OCI-LY3 (cell line): ENCODE measurements at regions not wholly inside any gene's neighbourhood (a gene's known extent, or its start where the extent isn't known, plus 50 kb on each side); places are given as distances from the start of the nearest gene placed in this dataset.

ENCODE experiments used
- EZH2phosphoT487 ChIP-seq: fragments of 200-600 bp; shearing (Covaris generic); IDR thresholded peaks from 2 replicates; pipeline ENCODE4 v1.6.1; 2018; ENCODE audit warnings: antibody characterized with exemption, mixed run types, low read depth
- TF ChIP-seq, protein P1 (sequence below): fragments of 200-600, 300-600 bp; sonication (generic); IDR thresholded peaks from 2 replicates; pipeline ENCODE4 v1.5.1; 2014; ENCODE audit warnings: antibody characterized with exemption, low read length, low read depth

DNA sequence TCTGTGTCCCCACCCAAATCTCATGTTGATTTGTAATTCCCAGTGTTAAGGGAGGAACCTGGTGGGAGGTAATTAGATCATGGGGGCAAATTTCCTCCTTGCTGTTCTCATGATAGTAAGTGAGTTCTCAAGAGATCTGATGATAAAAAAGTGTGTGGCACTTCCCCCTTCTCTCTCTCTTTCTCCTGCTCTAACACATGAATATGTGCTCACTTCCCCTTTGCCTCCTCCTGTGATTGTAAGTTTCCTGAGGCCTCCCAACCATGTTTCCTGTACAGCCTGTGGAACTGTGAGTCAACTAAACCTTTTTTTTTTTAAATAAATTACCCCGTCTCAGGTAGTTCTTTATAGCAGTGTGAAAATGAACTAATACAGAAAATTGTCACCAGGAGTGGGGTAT is 380.0 kb downstream of the MEIS1 start:
- TF ChIP-seq, protein P1, sequence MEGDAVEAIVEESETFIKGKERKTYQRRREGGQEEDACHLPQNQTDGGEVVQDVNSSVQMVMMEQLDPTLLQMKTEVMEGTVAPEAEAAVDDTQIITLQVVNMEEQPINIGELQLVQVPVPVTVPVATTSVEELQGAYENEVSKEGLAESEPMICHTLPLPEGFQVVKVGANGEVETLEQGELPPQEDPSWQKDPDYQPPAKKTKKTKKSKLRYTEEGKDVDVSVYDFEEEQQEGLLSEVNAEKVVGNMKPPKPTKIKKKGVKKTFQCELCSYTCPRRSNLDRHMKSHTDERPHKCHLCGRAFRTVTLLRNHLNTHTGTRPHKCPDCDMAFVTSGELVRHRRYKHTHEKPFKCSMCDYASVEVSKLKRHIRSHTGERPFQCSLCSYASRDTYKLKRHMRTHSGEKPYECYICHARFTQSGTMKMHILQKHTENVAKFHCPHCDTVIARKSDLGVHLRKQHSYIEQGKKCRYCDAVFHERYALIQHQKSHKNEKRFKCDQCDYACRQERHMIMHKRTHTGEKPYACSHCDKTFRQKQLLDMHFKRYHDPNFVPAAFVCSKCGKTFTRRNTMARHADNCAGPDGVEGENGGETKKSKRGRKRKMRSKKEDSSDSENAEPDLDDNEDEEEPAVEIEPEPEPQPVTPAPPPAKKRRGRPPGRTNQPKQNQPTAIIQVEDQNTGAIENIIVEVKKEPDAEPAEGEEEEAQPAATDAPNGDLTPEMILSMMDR = no peak
- TF ChIP-seq EZH2phosphoT487 = no peak
